PC-9 (cell line): ENCODE measurements at regions not wholly inside any gene's neighbourhood (a gene's known extent, or its start where the extent isn't known, plus 50 kb on each side); places are given as distances from the start of the nearest gene placed in this dataset.

ENCODE experiments used
- CTCF ChIP-seq: fragments of 200-600 bp; sonication (generic); conservative IDR thresholded peaks from 2 replicates; pipeline ENCODE4 v1.6.1; 2017; ENCODE audit warnings: mixed run types, antibody characterized with exemption, mild to moderate bottlenecking, moderate library complexity
- EZH2 ChIP-seq: fragments of 200-600 bp; sonication (generic); IDR thresholded peaks from 2 replicates; pipeline ENCODE4 v1.8.0; 2017; ENCODE audit warnings: antibody characterized with exemption, low read depth

- TF ChIP-seq CTCF (no peak), EZH2 (no peak)
Observed at GRCh38 chr5:93017376-93017775, 563.6 kb downstream of the NR2F1-AS1 start.
